ENCODE measurements at regions not wholly inside any gene's neighbourhood (a gene's known extent, or its start where the extent isn't known, plus 50 kb on each side); places are given as distances from the start of the nearest gene placed in this dataset.

DNA sequence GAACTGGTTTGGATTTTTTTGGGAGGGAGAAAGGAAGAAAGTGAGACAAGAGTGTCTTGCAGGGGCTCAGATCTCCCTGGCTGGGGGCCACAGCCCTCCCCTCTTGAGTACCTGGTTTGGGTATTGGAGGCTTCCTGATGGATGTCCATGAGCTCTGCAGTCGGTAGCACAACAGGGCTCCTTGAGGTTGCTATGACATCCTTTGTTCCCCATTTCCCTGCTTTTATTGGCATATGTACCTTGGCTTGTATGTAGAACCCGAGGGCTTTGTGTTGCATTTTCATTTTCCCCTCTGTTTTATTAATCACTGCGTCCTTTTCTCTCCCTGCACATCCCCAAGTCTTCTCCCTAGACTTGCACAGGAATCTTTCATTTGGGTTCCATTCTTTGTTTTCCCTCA, 355.5 kb upstream of the TSHZ2 start:
- Mint-ChIP-seq H3K36me3 (ENCODE audit: insufficient read depth) (no peaks in the 10 kb centered on the region), H3K27ac (no peak overlapping the region), H3K27me3 (peaks cover 26% of the 10 kb centered on the region), H3K4me3 (ENCODE audit: low read depth) (no peak overlapping the region), H3K4me1 (ENCODE audit: low read depth) (peaks cover 3% of the 10 kb centered on the region), H3K9me3 (ENCODE audit: low read depth) (no peaks in the 10 kb centered on the region)
- TF ChIP-seq, protein P1, sequence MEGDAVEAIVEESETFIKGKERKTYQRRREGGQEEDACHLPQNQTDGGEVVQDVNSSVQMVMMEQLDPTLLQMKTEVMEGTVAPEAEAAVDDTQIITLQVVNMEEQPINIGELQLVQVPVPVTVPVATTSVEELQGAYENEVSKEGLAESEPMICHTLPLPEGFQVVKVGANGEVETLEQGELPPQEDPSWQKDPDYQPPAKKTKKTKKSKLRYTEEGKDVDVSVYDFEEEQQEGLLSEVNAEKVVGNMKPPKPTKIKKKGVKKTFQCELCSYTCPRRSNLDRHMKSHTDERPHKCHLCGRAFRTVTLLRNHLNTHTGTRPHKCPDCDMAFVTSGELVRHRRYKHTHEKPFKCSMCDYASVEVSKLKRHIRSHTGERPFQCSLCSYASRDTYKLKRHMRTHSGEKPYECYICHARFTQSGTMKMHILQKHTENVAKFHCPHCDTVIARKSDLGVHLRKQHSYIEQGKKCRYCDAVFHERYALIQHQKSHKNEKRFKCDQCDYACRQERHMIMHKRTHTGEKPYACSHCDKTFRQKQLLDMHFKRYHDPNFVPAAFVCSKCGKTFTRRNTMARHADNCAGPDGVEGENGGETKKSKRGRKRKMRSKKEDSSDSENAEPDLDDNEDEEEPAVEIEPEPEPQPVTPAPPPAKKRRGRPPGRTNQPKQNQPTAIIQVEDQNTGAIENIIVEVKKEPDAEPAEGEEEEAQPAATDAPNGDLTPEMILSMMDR (IDR thresholded peaks at IDR 0.05; ENCODE audit: unreplicated experiment), result no peak
- DNase-seq (ENCODE audit: low spot score, unreplicated experiment), result no peak

DNA sequence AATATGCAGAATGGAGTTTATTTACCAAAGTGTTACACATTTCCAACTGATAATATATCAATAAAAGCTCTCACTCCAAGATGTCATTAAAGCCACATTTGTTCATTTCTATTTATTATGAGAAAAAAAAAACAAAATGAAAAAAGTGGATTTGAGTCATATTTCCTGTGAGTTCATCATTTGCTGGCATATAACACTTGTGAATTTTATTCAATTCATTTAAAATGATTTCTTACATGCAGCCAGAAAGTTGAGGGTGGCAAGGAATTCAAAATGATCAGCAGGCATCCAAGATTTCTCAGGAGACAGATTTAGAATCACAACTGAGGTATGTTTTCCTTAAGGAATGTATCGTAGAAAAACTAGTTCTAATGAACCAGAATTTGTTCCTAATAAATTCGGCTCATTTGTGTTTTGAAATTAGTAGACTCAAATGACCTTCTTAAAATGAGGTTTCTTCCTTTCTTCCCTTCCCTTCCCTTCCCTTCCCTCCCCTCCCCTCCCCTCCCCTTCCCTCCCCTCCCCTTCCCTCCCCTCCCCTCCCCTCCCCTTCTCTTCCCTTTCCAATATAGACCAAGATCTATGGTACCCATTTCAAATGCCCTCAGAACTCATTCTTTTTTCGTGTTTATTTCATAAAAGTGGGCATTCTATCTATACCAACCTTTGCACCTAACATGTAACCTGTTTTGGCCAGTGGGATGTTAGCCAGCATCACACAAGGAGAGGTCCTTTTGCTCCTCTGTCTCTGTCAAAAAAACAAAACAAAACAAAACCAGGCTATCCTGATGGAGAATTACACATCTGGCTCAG, 357.9 kb upstream of the TSHZ2 start:
- Mint-ChIP-seq H3K36me3 (ENCODE audit: insufficient read depth) (no peaks in the 10 kb centered on the region), H3K27ac (no peak overlapping the region), H3K27me3 (peaks cover 31% of the 10 kb centered on the region), H3K4me1 (ENCODE audit: low read depth) (peaks cover 3% of the 10 kb centered on the region), H3K4me3 (ENCODE audit: low read depth) (no peak overlapping the region), H3K9me3 (ENCODE audit: low read depth) (peaks cover 3% of the 10 kb centered on the region)
- DNase-seq (ENCODE audit: low spot score, unreplicated experiment), result no peak
- TF ChIP-seq, protein P1 (IDR thresholded peaks at IDR 0.05; ENCODE audit: unreplicated experiment), result no peak

DNA sequence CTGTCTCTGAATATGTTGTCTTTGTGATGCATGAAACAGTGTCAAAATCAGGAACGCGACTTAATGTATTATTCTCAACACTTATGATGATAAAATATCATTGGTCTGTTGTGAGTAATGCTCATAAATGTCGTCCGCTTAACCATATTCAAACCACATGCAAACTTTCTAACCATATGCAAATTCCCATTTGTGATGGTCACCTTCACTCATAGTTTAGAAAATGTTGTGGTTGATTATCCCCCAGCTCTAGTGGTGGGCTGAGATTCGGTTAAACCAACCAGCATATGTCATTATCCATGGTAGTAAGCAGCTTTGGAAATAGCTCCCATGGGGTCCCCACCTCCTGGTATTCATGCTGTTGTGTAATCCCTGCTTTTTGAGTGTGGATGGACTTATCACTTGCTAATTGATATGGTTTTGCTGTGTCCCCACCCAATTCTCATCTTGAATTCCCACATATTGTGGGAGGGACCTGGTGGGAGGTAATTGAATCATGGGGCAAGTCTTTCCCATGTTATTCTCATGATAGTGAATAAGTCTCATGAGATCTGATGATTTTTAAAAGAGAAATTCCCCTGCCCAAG, 360.0 kb upstream of the TSHZ2 start:
- peaks cover 3% of the 10 kb centered on the region for H3K9me3 Mint-ChIP-seq (ENCODE audit: low read depth)
- TF ChIP-seq, protein P1 (IDR thresholded peaks at IDR 0.05; ENCODE audit: unreplicated experiment), result no peak
- DNase-seq (ENCODE audit: low spot score, unreplicated experiment), result no peak
- no peaks in the 10 kb centered on the region for H3K36me3 Mint-ChIP-seq (ENCODE audit: insufficient read depth)
- H3K4me1 Mint-ChIP-seq (ENCODE audit: low read depth), result no peaks in the 10 kb centered on the region
- H3K4me3 Mint-ChIP-seq (ENCODE audit: low read depth), result no peak overlapping the region
- H3K27ac Mint-ChIP-seq, result no peak overlapping the region
- peaks cover 31% of the 10 kb centered on the region for H3K27me3 Mint-ChIP-seq

DNA sequence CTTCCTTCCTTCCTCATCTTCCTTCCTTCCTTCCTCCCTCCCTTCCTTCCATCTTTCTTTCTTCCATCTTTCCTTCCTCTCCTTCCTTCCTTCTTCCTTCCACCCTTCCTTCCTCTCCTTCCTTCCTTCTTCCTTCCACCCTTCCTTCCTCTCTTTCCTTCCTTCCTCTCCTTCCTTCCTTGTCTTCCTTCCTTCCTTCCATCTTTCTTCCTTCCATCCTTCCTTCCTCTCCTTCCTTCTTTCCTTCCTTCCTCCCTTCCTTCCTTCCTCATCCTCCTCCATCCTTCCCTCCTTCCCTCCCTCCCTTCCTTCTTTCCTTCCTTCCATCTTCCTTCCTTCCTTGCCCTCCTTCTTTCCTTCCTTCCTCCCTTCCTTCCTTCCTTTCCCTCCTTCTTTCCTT, 361.4 kb upstream of the TSHZ2 start:
- TF ChIP-seq, protein P1 (IDR thresholded peaks at IDR 0.05; ENCODE audit: unreplicated experiment), result no peak
- Mint-ChIP-seq H3K4me3 (ENCODE audit: low read depth) (no peak overlapping the region), H3K27ac (no peak overlapping the region), H3K9me3 (ENCODE audit: low read depth) (peaks cover 3% of the 10 kb centered on the region), H3K4me1 (ENCODE audit: low read depth) (no peaks in the 10 kb centered on the region), H3K27me3 (peaks cover 24% of the 10 kb centered on the region), H3K36me3 (ENCODE audit: insufficient read depth) (no peaks in the 10 kb centered on the region)
- no peak for DNase-seq (ENCODE audit: low spot score, unreplicated experiment)

DNA sequence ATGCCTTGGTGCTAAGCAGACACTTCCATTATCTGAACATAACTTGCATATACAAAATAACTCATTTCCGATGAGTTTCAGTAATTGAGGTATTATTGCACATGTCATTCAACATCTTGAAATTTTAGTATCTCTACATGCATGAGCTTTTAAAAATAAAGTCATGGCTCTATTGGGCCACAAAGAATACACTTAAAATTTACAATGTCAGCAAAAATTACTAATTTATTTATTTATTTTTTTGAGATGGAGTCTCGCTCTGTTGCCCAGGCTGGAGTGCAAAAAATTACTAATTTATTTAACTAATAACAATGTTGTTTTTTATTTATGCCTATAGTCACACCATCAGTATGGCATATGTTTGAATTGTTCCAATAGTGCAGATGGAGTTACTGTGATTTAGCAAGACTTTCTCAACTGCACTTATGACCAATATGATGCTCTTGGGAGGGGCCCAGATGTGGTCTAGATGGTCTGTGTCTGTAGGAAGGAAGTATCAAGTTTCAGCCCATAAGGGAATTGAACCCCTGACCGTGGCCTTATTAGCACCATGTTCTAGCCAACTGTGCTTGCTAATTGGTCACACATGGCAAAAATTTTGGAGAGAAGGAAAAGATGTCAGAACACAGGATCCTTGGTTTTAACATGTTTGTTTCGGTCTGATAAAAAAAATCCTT, 370.7 kb upstream of the TSHZ2 start:
- Mint-ChIP-seq H3K9me3 (ENCODE audit: low read depth) (peaks cover 11% of the 10 kb centered on the region), H3K27me3 (peaks cover 4% of the 10 kb centered on the region), H3K27ac (no peak overlapping the region), H3K4me1 (ENCODE audit: low read depth) (peaks cover 5% of the 10 kb centered on the region), H3K36me3 (ENCODE audit: insufficient read depth) (peaks cover 3% of the 10 kb centered on the region), H3K4me3 (ENCODE audit: low read depth) (no peak overlapping the region)
- TF ChIP-seq, protein P1 (IDR thresholded peaks at IDR 0.05; ENCODE audit: unreplicated experiment), result no peak
- DNase-seq (ENCODE audit: low spot score, unreplicated experiment), result no peak
